HL-60 (cell line): ENCODE measurements at regions not wholly inside any gene's neighbourhood (a gene's known extent, or its start where the extent isn't known, plus 50 kb on each side); places are given as distances from the start of the nearest gene placed in this dataset.

Source experiments
- DNase-seq, 2 experiments: peaks; one replicate each; pipeline ENCODE4 v3.0.0-alpha.2; 2010 to 2020; ENCODE audit warnings: low read depth in 1 of 2, low spot score in 1 of 2
- H3K27ac ChIP-seq: fragments of 250-450 bp; sonication (Bioruptor Pico); replicated peaks from 2 replicates; pipeline ENCODE4 v1.5.1; 2020; ENCODE audit warnings: mild to moderate bottlenecking, moderate library complexity
- H3K27me3 ChIP-seq: fragments of 250-450 bp; sonication (Bioruptor Pico); 2 replicates; pipeline ENCODE4 v1.5.1; 2021; ENCODE audit warnings: mild to moderate bottlenecking, moderate library complexity; ENCODE audit not compliant: insufficient read depth, poor library complexity, severe bottlenecking
- H3K4me3 ChIP-seq: replicated peaks from 2 replicates; pipeline ENCODE4 v1.5.1; 2011; ENCODE audit warnings: mild to moderate bottlenecking, control low read depth, low read length; ENCODE audit not compliant: insufficient read depth
- CTCF ChIP-seq: IDR thresholded peaks from one replicate; pipeline ENCODE4 v1.5.1; 2011; ENCODE audit warnings: low read length, control low read depth, inconsistent platforms; ENCODE audit not compliant: insufficient read depth
- GABPA ChIP-seq: IDR thresholded peaks from 2 replicates; pipeline ENCODE4 v1.6.1; 2012; ENCODE audit warnings: low read depth
- POLR2AphosphoS5 ChIP-seq: IDR thresholded peaks from 2 replicates; pipeline ENCODE4 v1.6.1; 2012; ENCODE audit warnings: low read depth
- SPI1 ChIP-seq: IDR thresholded peaks from 2 replicates; pipeline ENCODE4 v1.6.1; 2012; ENCODE audit warnings: low read depth, mild to moderate bottlenecking, borderline replicate concordance
- TF ChIP-seq, protein P1 (sequence below): IDR thresholded peaks from 2 replicates; pipeline ENCODE4 v1.6.1; 2012; ENCODE audit warnings: low read depth; ENCODE audit not compliant: insufficient replicate concordance

DNA sequence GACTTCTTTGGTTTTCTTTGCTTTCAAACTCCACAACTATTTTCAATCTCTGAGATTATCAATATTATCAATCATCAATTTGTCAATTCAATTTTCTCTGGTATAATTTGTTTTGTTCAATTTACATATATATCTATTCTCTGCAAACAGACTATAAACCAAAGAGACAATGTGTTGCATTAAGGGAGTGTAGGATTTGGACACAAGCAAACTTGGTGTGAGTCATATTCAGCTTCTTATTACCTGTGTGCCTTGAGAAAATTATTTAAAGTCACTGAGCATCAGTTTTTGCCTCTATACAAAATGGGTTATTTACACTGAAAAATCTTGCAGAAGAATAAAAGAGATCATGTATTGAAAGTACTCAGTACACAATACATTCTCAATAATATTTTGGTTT, 177.8 kb downstream of the NECTIN3 start:
- DNase-seq = no peak
- Histone ChIP-seq H3K27me3 (no peaks in the 10 kb centered on the region), H3K4me3 (no peak overlapping the region), H3K27ac (no peak overlapping the region)
- no peak for TF ChIP-seq SPI1
- no peak for TF ChIP-seq POLR2AphosphoS5
- no peak for TF ChIP-seq CTCF
- TF ChIP-seq GABPA = no peak
- TF ChIP-seq, protein P1, sequence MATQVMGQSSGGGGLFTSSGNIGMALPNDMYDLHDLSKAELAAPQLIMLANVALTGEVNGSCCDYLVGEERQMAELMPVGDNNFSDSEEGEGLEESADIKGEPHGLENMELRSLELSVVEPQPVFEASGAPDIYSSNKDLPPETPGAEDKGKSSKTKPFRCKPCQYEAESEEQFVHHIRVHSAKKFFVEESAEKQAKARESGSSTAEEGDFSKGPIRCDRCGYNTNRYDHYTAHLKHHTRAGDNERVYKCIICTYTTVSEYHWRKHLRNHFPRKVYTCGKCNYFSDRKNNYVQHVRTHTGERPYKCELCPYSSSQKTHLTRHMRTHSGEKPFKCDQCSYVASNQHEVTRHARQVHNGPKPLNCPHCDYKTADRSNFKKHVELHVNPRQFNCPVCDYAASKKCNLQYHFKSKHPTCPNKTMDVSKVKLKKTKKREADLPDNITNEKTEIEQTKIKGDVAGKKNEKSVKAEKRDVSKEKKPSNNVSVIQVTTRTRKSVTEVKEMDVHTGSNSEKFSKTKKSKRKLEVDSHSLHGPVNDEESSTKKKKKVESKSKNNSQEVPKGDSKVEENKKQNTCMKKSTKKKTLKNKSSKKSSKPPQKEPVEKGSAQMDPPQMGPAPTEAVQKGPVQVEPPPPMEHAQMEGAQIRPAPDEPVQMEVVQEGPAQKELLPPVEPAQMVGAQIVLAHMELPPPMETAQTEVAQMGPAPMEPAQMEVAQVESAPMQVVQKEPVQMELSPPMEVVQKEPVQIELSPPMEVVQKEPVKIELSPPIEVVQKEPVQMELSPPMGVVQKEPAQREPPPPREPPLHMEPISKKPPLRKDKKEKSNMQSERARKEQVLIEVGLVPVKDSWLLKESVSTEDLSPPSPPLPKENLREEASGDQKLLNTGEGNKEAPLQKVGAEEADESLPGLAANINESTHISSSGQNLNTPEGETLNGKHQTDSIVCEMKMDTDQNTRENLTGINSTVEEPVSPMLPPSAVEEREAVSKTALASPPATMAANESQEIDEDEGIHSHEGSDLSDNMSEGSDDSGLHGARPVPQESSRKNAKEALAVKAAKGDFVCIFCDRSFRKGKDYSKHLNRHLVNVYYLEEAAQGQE = no peak

DNA sequence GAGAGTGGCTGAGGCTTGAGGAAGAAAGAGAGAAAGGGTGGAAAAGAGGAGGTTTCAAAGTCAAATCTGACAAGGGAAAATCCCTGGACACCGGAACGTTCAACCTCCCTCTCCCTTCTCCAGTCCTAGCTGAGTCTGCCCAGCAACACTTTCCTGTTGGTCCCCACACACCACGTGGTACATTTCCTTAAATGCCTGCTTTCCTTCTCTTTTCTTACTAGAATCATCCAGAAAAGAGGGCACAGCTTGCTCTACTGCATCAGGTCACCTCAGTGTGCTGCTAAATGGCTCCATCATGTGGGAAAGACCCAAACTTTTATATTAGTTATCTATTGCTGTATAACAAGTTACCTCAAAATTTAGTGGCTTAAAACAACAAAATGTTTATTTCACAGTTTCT, 181.2 kb downstream of the NECTIN3 start:
- no peak for DNase-seq
- no peak overlapping the region for H3K27ac ChIP-seq
- no peak overlapping the region for H3K4me3 ChIP-seq
- TF ChIP-seq, protein P1 = no peak
- no peak for TF ChIP-seq POLR2AphosphoS5
- TF ChIP-seq SPI1 = no peak
- TF ChIP-seq GABPA = no peak
- no peak for TF ChIP-seq CTCF
- no peaks in the 10 kb centered on the region for H3K27me3 ChIP-seq

GRCh38 chr3:111253733-111254132, 182.1 kb downstream of the NECTIN3 start:
- DNase-seq = no peak
- Histone ChIP-seq H3K4me3 (no peak overlapping the region), H3K27me3 (no peaks in the 10 kb centered on the region), H3K27ac (no peak overlapping the region)
- TF ChIP-seq GABPA = no peak
- TF ChIP-seq POLR2AphosphoS5 = no peak
- TF ChIP-seq, protein P1 = no peak
- no peak for TF ChIP-seq CTCF
- no peak for TF ChIP-seq SPI1
